ENCODE measurements at regions not wholly inside any gene's neighbourhood (a gene's known extent, or its start where the extent isn't known, plus 50 kb on each side); places are given as distances from the start of the nearest gene placed in this dataset.

GRCh38 chr20:58573986-58574385 is 58.8 kb upstream of the APCDD1L start:
- no peak for TF ChIP-seq CTCF (IDR thresholded peaks at IDR 0.05; ENCODE audit: low read depth, low read length)
- no peak for TF ChIP-seq EZH2phosphoT487 (IDR thresholded peaks at IDR 0.05; ENCODE audit: low read depth)
